Neutrophil (primary cell): ENCODE measurements at regions not wholly inside any gene's neighbourhood (a gene's known extent, or its start where the extent isn't known, plus 50 kb on each side); places are given as distances from the start of the nearest gene placed in this dataset.

Source experiments
- H3K27ac ChIP-seq: fragments of 200-600 bp; sonication (generic); 2 replicates; pipeline ENCODE4 v1.5.1; 2016; ENCODE audit warnings: mild to moderate bottlenecking, moderate library complexity
- H3K27me3 ChIP-seq: fragments of 200-600 bp; sonication (generic); 2 replicates; pipeline ENCODE4 v1.6.0; 2016; ENCODE audit warnings: mild to moderate bottlenecking
- H3K36me3 ChIP-seq: fragments of 200-600 bp; sonication (generic); 2 replicates; pipeline ENCODE4 v1.5.1; 2017
- H3K4me1 ChIP-seq, 2 experiments: fragments of 200-600 bp in 1 of 2; sonication (generic) in 1 of 2; 1 replicate in 1 of 2; 2 replicates in 1 of 2; pipeline versions ENCODE4 v1.5.1 to v1.6.1; 2013 to 2016; ENCODE audit warnings: low read depth in 1 of 2, low read length in 1 of 2, mild to moderate bottlenecking in 1 of 2, moderate library complexity in 1 of 2; ENCODE audit not compliant: control insufficient read depth in 1 of 2, insufficient read depth in 1 of 2
- H3K4me3 ChIP-seq, 2 experiments: fragments of 200-600 bp in 1 of 2; sonication (generic) in 1 of 2; 1 replicate in 1 of 2; 2 replicates in 1 of 2; pipeline ENCODE4 v1.5.1; 2013 to 2016; ENCODE audit warnings: low read depth in 1 of 2, low read length in 1 of 2, mild to moderate bottlenecking in 1 of 2, moderate library complexity in 1 of 2
- H3K9me3 ChIP-seq: fragments of 200-600 bp; sonication (generic); 2 replicates; pipeline ENCODE4 v1.5.1; 2016
- CTCF ChIP-seq: fragments of 200-600 bp; sonication (generic); IDR thresholded peaks from 2 replicates; pipeline ENCODE4 v1.5.1; 2016; ENCODE audit warnings: antibody characterized with exemption

- no peak for TF ChIP-seq CTCF
- Histone ChIP-seq H3K4me1 (no peaks in the 10 kb centered on the region), H3K36me3 (no peaks in the 10 kb centered on the region), H3K9me3 (no peaks in the 10 kb centered on the region), H3K27me3 (no peaks in the 10 kb centered on the region), H3K4me3 (no peak overlapping the region), H3K27ac (no peak overlapping the region)
Measured at GRCh38 chr3:94607778-94608177, 544.9 kb downstream of the NSUN3 start.

GRCh38 chr3:94609908-94610307 lies 547.0 kb downstream of the NSUN3 start:
- no peaks in the 10 kb centered on the region for H3K9me3 ChIP-seq
- H3K27ac ChIP-seq: no peak overlapping the region
- no peak overlapping the region for H3K4me3 ChIP-seq
- no peaks in the 10 kb centered on the region for H3K36me3 ChIP-seq
- H3K4me1 ChIP-seq: no peaks in the 10 kb centered on the region
- no peak for TF ChIP-seq CTCF
- H3K27me3 ChIP-seq: no peaks in the 10 kb centered on the region

- TF ChIP-seq CTCF: no peak
- no peaks in the 10 kb centered on the region for H3K36me3 ChIP-seq
- H3K27ac ChIP-seq: no peak overlapping the region
- H3K4me3 ChIP-seq: no peak overlapping the region
- no peaks in the 10 kb centered on the region for H3K9me3 ChIP-seq
- no peaks in the 10 kb centered on the region for H3K4me1 ChIP-seq
- no peaks in the 10 kb centered on the region for H3K27me3 ChIP-seq
Measured at GRCh38 chr3:94611596-94611995, 548.7 kb downstream of the NSUN3 start.

- no peaks in the 10 kb centered on the region for H3K27me3 ChIP-seq
- H3K9me3 ChIP-seq: no peaks in the 10 kb centered on the region
- TF ChIP-seq CTCF: no peak
- H3K27ac ChIP-seq: no peak overlapping the region
- H3K4me1 ChIP-seq: no peaks in the 10 kb centered on the region
- no peak overlapping the region for H3K4me3 ChIP-seq
- H3K36me3 ChIP-seq: no peaks in the 10 kb centered on the region
Measured at GRCh38 chr3:94612631-94613030, 549.8 kb downstream of the NSUN3 start.

- H3K9me3 ChIP-seq: no peaks in the 10 kb centered on the region
- no peaks in the 10 kb centered on the region for H3K27me3 ChIP-seq
- no peaks in the 10 kb centered on the region for H3K4me1 ChIP-seq
- no peak for TF ChIP-seq CTCF
- no peak overlapping the region for H3K27ac ChIP-seq
- no peak overlapping the region for H3K4me3 ChIP-seq
- H3K36me3 ChIP-seq: no peaks in the 10 kb centered on the region
Measured at GRCh38 chr3:94614192-94614591, 551.3 kb downstream of the NSUN3 start.
